NT2/D1 (cell line): ENCODE measurements at regions not wholly inside any gene's neighbourhood (a gene's known extent, or its start where the extent isn't known, plus 50 kb on each side); places are given as distances from the start of the nearest gene placed in this dataset.

Experiments used
- SUZ12 ChIP-seq: IDR thresholded peaks from 2 replicates; pipeline ENCODE4 v1.6.1; 2011; ENCODE audit not compliant: insufficient read length, insufficient read depth; ENCODE audit errors: extremely low read depth
- YY1 ChIP-seq: IDR thresholded peaks from 2 replicates; pipeline ENCODE4 v1.6.1; 2011; ENCODE audit not compliant: insufficient read length, insufficient read depth

GRCh38 chr10:90319188-90319914, 538.5 kb downstream of the HTR7 start:
- TF ChIP-seq SUZ12 = no peak
- TF ChIP-seq YY1 = no peak
